H1 (cell line): ENCODE measurements at regions not wholly inside any gene's neighbourhood (a gene's known extent, or its start where the extent isn't known, plus 50 kb on each side); places are given as distances from the start of the nearest gene placed in this dataset.
"Not testable (repeated sequence)": the region's sequence is repeated elsewhere in the genome, so short reads cannot be mapped to it uniquely, and the experiment has no call there.

Experiments
- CTCF ChIA-PET: fragments of 300-600 bp; sonication (Branson Sonifier 250); formaldehyde crosslinking; loops from one replicate; lab custom pipeline; 2021; ENCODE audit not compliant: partially characterized antibody; lab: Charles Lee
- POLR2A ChIA-PET: fragments of 300-600 bp; sonication (Branson Sonifier 250); formaldehyde crosslinking; loops from one replicate; lab custom pipeline; 2021; ENCODE audit warnings: inconsistent platforms; ENCODE audit not compliant: partially characterized antibody; lab: Charles Lee
- DNase-seq, 2 experiments: peaks; one replicate each; pipeline versions ENCODE4 v3.0.0 to v3.0.0-alpha.2; 2010 to 2022; ENCODE audit warnings: low spot score in 2 of 2, low read depth in 1 of 2, mixed read lengths in 1 of 2
- FAIRE-seq: peaks from 2 replicates; lab custom pipeline; 2011; peaks lifted over from hg19 to GRCh38; lab: Jason Lieb, UNC
- H2AFZ ChIP-seq: 2 replicates; pipeline ENCODE4 v1.8.1; 2012; ENCODE audit warnings: low read length, inconsistent platforms
- H2AK5ac ChIP-seq: 2 replicates; pipeline ENCODE4 v1.6.1; 2013; ENCODE audit warnings: low read depth, low read length
- H2BK120ac ChIP-seq: replicated peaks from 2 replicates; pipeline ENCODE3; 2013; ENCODE audit warnings: low read depth, low read length, inconsistent platforms
- H2BK12ac ChIP-seq: 2 replicates; pipeline ENCODE4 v1.6.1; 2013; ENCODE audit warnings: low read depth, low read length
- H2BK15ac ChIP-seq: 2 replicates; pipeline ENCODE4 v1.6.1; 2013; ENCODE audit warnings: low read length
- H2BK20ac ChIP-seq: 2 replicates; pipeline ENCODE4 v1.6.1; 2013; ENCODE audit warnings: low read length
- H2BK5ac ChIP-seq: 2 replicates; pipeline ENCODE4 v1.6.1; 2013; ENCODE audit warnings: low read depth, low read length
- H3K14ac ChIP-seq: 2 replicates; pipeline ENCODE4 v1.6.1; 2013; ENCODE audit warnings: inconsistent platforms; ENCODE audit not compliant: insufficient read length
- H3K18ac ChIP-seq: 2 replicates; pipeline ENCODE4 v1.6.1; 2013; ENCODE audit warnings: low read length; ENCODE audit errors: extremely low read depth
- H3K23ac ChIP-seq: 2 replicates; pipeline ENCODE4 v1.6.1; 2013; ENCODE audit warnings: inconsistent platforms; ENCODE audit not compliant: insufficient read length
- H3K23me2 ChIP-seq: 2 replicates; pipeline ENCODE4 v1.6.1; 2013; ENCODE audit warnings: low read depth, low read length
- H3K27ac ChIP-seq: 2 replicates; pipeline ENCODE4 v1.6.1; 2011; ENCODE audit warnings: low read depth, low read length, inconsistent platforms
- H3K27me3 ChIP-seq, 4 experiments: replicated peaks in 1 of 4; 1 replicate in 1 of 4; 2 replicates in 3 of 4; pipeline versions ENCODE4 v1.6.1 to v1.8.1; 2011 to 2013; ENCODE audit warnings: low read length in 3 of 4, mild to moderate bottlenecking in 3 of 4, inconsistent platforms in 2 of 4, mixed read lengths in 2 of 4, moderate library complexity in 1 of 4; ENCODE audit not compliant: control insufficient read depth in 3 of 4, insufficient read depth in 3 of 4; ENCODE audit errors: extremely low read depth in 1 of 4
- H3K36me3 ChIP-seq, 4 experiments: 2 replicates each; pipeline versions ENCODE4 v1.6.1 to v1.8.1; 2011 to 2013; ENCODE audit warnings: mild to moderate bottlenecking in 4 of 4, low read length in 3 of 4, moderate library complexity in 2 of 4, control low read depth in 1 of 4, inconsistent platforms in 1 of 4; ENCODE audit not compliant: insufficient read depth in 4 of 4, control insufficient read depth in 2 of 4
- H3K4ac ChIP-seq: replicated peaks from 2 replicates; pipeline ENCODE3; 2013; ENCODE audit warnings: low read length, low read depth, mixed read lengths, inconsistent platforms; ENCODE audit not compliant: insufficient read length
- H3K4me1 ChIP-seq, 4 experiments: replicated peaks in 1 of 4; 1 replicate in 1 of 4; 2 replicates in 3 of 4; pipeline versions ENCODE4 v1.6.1 to v1.8.1; 2011 to 2013; ENCODE audit warnings: low read length in 3 of 4, inconsistent platforms in 2 of 4, mixed read lengths in 1 of 4; ENCODE audit not compliant: insufficient read depth in 4 of 4, control insufficient read depth in 3 of 4
- H3K4me2 ChIP-seq, 2 experiments: 2 replicates each; pipeline versions ENCODE4 v1.6.1 to v1.8.1; 2011 to 2013; ENCODE audit warnings: low read depth in 2 of 2, low read length in 2 of 2, control low read depth in 1 of 2, inconsistent platforms in 1 of 2, mild to moderate bottlenecking in 1 of 2; ENCODE audit not compliant: insufficient read depth in 1 of 2
- H3K4me3 ChIP-seq, 4 experiments: fragments of 200-600, 300-600 bp in 1 of 4; sonication (generic), shearing (Covaris generic), sonication (Bioruptor Twin) in 1 of 4; 2 replicates each; pipeline versions ENCODE4 v1.5.1 to v1.8.1; 2011 to 2016; ENCODE audit warnings: low read length in 4 of 4, low read depth in 3 of 4, control low read depth in 2 of 4, inconsistent platforms in 2 of 4, mild to moderate bottlenecking in 2 of 4, mixed read lengths in 1 of 4, moderate library complexity in 1 of 4; ENCODE audit not compliant: insufficient read depth in 2 of 4; ENCODE audit errors: extremely low read depth in 1 of 4
- H3K56ac ChIP-seq: replicated peaks from 2 replicates; pipeline ENCODE3; 2013; ENCODE audit warnings: low read depth, mild to moderate bottlenecking, mixed read lengths, low read length, inconsistent platforms; ENCODE audit not compliant: insufficient read length
- H3K79me1 ChIP-seq: 2 replicates; pipeline ENCODE4 v1.6.1; 2013; ENCODE audit warnings: low read depth, low read length, control low read depth
- H3K79me2 ChIP-seq, 2 experiments: 2 replicates each; pipeline versions ENCODE4 v1.6.1 to v1.8.1; 2012 to 2013; ENCODE audit warnings: low read length in 2 of 2, mild to moderate bottlenecking in 2 of 2, inconsistent platforms in 1 of 2; ENCODE audit not compliant: insufficient read depth in 2 of 2, control insufficient read depth in 1 of 2
- H3K9ac ChIP-seq, 4 experiments: replicated peaks in 1 of 4; 1 replicate in 1 of 4; 2 replicates in 3 of 4; pipeline versions ENCODE4 v1.6.1 to v1.8.1; 2011 to 2013; ENCODE audit warnings: low read depth in 3 of 4, low read length in 3 of 4, control low read depth in 2 of 4, mild to moderate bottlenecking in 2 of 4, moderate library complexity in 2 of 4, inconsistent platforms in 1 of 4; ENCODE audit errors: extremely low read depth in 1 of 4
- H3K9me3 ChIP-seq, 2 experiments: 2 replicates each; pipeline versions ENCODE4 v1.6.1 to v1.8.1; 2012 to 2013; ENCODE audit warnings: mild to moderate bottlenecking in 2 of 2, moderate library complexity in 2 of 2, control low read depth in 1 of 2, inconsistent platforms in 1 of 2, low read depth in 1 of 2, low read length in 1 of 2, mixed read lengths in 1 of 2; ENCODE audit not compliant: insufficient read depth in 2 of 2
- H4K20me1 ChIP-seq, 2 experiments: replicated peaks in 1 of 2; 2 replicates each; pipeline versions ENCODE3 to v1.8.1; 2011 to 2013; ENCODE audit warnings: inconsistent platforms in 2 of 2, low read length in 2 of 2, mild to moderate bottlenecking in 1 of 2; ENCODE audit not compliant: insufficient read depth in 2 of 2, control insufficient read depth in 1 of 2
- H4K5ac ChIP-seq: 2 replicates; pipeline ENCODE4 v1.6.1; 2013; ENCODE audit warnings: low read length, low read depth, mixed read lengths, inconsistent platforms; ENCODE audit not compliant: insufficient read length
- H4K8ac ChIP-seq: 2 replicates; pipeline ENCODE4 v1.8.0; 2013; ENCODE audit warnings: mild to moderate bottlenecking, moderate library complexity, low read length, inconsistent platforms; ENCODE audit not compliant: insufficient read depth; ENCODE audit errors: extremely low read depth
- H4K91ac ChIP-seq: replicated peaks from 2 replicates; pipeline ENCODE3; 2013; ENCODE audit warnings: low read length, mixed read lengths, inconsistent platforms; ENCODE audit not compliant: insufficient read length
- TCF12 ChIP-seq: IDR thresholded peaks from 2 replicates; pipeline ENCODE4 v1.6.1; 2011; ENCODE audit warnings: low read depth, mild to moderate bottlenecking, low read length
- WGBS, 2 experiments: shearing (Covaris generic) in 1 of 2; methylation state at CpG; one replicate each; pipeline versions ENCODE4 v1.1.6 to v1.1.7; 2013 to 2015; ENCODE audit warnings: low lambda C conversion rate in 2 of 2, mixed read lengths in 2 of 2, inconsistent platforms in 1 of 2, low coverage in 1 of 2, missing lambda C conversion rate in 1 of 2; ENCODE audit not compliant: insufficient replicate concordance in 2 of 2, insufficient coverage in 1 of 2, insufficient read length in 1 of 2; ENCODE audit errors: extremely low coverage in 1 of 2, missing lambda C conversion rate in 1 of 2; 5-methylcytosine and 5-hydroxymethylcytosine counted together
- TF ChIP-seq, protein P1 (sequence below): IDR thresholded peaks from 2 replicates; pipeline ENCODE4 v1.6.1; 2012; ENCODE audit warnings: inconsistent platforms
- TF ChIP-seq, protein P2 (sequence below): IDR thresholded peaks from 2 replicates; pipeline ENCODE4 v1.6.1; 2012; ENCODE audit warnings: inconsistent platforms

DNA sequence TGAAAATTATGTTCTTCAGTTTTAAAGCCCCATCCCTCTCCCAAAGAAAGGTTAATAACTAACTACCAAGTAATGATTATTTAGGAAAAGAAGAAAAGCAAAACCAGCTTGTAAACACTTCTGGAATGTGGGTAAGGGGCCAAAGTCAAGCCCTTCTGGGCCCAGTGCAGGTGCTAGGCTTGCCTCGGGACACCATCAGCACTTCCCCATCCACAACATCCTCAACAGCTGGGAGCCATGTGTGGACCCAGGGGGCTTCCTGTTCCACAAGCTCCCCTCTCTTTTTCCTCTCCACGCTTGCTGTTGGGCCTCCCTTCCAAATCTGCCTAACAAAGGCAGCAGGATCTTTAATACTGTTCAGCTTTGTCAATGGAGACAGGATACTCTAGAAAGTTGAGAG, 58.4 kb upstream of the CSPG4 start:
- H2BK120ac ChIP-seq, H2BK5ac ChIP-seq: not testable (repeated sequence)
- H3K4me2 ChIP-seq: peak overlapping the region in 1 of 2 experiments; percentile 14; a peak in 1 of 4 replicates
- WGBS, 2 experiments: 19% methylated on average over 2 of the region's 2 CpGs; no CpG with 5 or more reads in 1 of the 2 experiments
- TF ChIP-seq, protein P1, sequence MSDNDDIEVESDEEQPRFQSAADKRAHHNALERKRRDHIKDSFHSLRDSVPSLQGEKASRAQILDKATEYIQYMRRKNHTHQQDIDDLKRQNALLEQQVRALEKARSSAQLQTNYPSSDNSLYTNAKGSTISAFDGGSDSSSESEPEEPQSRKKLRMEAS: peak; percentile 56
- TF ChIP-seq, protein P2, sequence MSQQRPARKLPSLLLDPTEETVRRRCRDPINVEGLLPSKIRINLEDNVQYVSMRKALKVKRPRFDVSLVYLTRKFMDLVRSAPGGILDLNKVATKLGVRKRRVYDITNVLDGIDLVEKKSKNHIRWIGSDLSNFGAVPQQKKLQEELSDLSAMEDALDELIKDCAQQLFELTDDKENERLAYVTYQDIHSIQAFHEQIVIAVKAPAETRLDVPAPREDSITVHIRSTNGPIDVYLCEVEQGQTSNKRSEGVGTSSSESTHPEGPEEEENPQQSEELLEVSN: peak; percentile 57
- TF ChIP-seq TCF12: 0 out of 2 replicates have a peak, but pooled peaks have one; percentile 36
- TF ChIP-seq, all 59 proteins: peak for 3; not testable (repeated sequence) for 56
- not testable (repeated sequence) for H2BK20ac ChIP-seq, H3K56ac ChIP-seq, H3K36me3 ChIP-seq, H2BK12ac ChIP-seq, H2BK15ac ChIP-seq, H3K4me3 ChIP-seq, H3K9me3 ChIP-seq, H3K23me2 ChIP-seq, H3K79me1 ChIP-seq, H3K27ac ChIP-seq, FAIRE-seq, H2AFZ ChIP-seq, H4K8ac ChIP-seq, H4K5ac ChIP-seq, H3K9ac ChIP-seq, DNase-seq, H3K23ac ChIP-seq, H3K79me2 ChIP-seq, H4K20me1 ChIP-seq, H3K18ac ChIP-seq, H3K4ac ChIP-seq, H2AK5ac ChIP-seq, H3K14ac ChIP-seq, H3K27me3 ChIP-seq, H4K91ac ChIP-seq
- peaks cover 2 to 11% (median 7%) of the 10 kb centered on the region in 4 experiments; a peak in 5 of 7 replicates for H3K4me1 ChIP-seq
- CTCF ChIA-PET: interaction anchor here (0.6 to 1.5 kb wide), 5 partner anchors 15 to 122 kb away, joined by 3 to 5 read pairs (median 4); no protein-coding TSS in a partner anchor
- POLR2A ChIA-PET: interaction anchor here (1.2 kb wide), 1 partner anchor 8 kb away, joined by 3 read pairs; no protein-coding TSS in a partner anchor
